K562 (cell line): ENCODE measurements at regions not wholly inside any gene's neighbourhood (a gene's known extent, or its start where the extent isn't known, plus 50 kb on each side); places are given as distances from the start of the nearest gene placed in this dataset.

Source experiments
- ATAC-seq: fragments of 200-7000 bp; cut with Tn5 transposase; 3 replicates; pipeline ENCODE4 v1.9.1; 2020; ENCODE audit warnings: moderate library complexity
- BruUV-seq: library from RNA; stranded (reverse); fragments of 400-500 nt; replicated peaks from 2 replicates; lab custom pipeline; 2021; lab: Mats Ljungman, UMichigan
- CTCF ChIA-PET: fragments of 300-600 bp; formaldehyde crosslinking; extraction: SDS; loops from one replicate; lab custom pipeline; 2021; ENCODE audit warnings: low intra/inter-chr PET ratio; lab: Yijun Ruan, JAX
- POLR2A ChIA-PET: fragments of 300-600, 350-650 bp; sonication (Branson Sonifier 250); formaldehyde crosslinking; extraction: SDS; loops from one replicate; lab custom pipeline; 2021; ENCODE audit warnings: antibody characterized with exemption, inconsistent platforms; lab: Yijun Ruan, JAX
- DNase-seq, 4 experiments: peaks; one replicate each; pipeline versions ENCODE4 v3.0.0 to v3.0.0-alpha.2; 2011 to 2018; ENCODE audit warnings: low spot score in 3 of 4, mixed read lengths in 3 of 4; ENCODE audit errors: extremely low read depth in 1 of 4
- FAIRE-seq: peaks from 2 replicates; lab custom pipeline; 2011; peaks lifted over from hg19 to GRCh38; lab: Jason Lieb, UNC
- H2AFZ ChIP-seq: 2 replicates; pipeline ENCODE4 v1.6.0; 2011; ENCODE audit warnings: low read depth, low read length, control low read depth, inconsistent platforms
- H3K27ac ChIP-seq: fragments of 200-600 bp; 3 replicates; pipeline ENCODE4 v1.8.0; 2011; ENCODE audit warnings: low read depth, mild to moderate bottlenecking, control low read depth, inconsistent platforms, low read length, moderate library complexity, mixed read lengths; ENCODE audit errors: extremely low read depth
- H3K27me3 ChIP-seq, 2 experiments: fragments of 300-600 bp in 1 of 2; 2 replicates in 1 of 2; 3 replicates in 1 of 2; pipeline versions ENCODE4 v1.6.0 to v1.8.0; 2011; ENCODE audit warnings: inconsistent platforms in 2 of 2, low read length in 2 of 2, mild to moderate bottlenecking in 1 of 2, mixed read lengths in 1 of 2, moderate library complexity in 1 of 2; ENCODE audit not compliant: control insufficient read depth in 2 of 2, insufficient read depth in 2 of 2
- H3K36me3 ChIP-seq: fragments of 300-600 bp; 3 replicates; pipeline ENCODE4 v1.8.0; 2011; ENCODE audit warnings: mild to moderate bottlenecking, low read length, inconsistent platforms; ENCODE audit not compliant: control insufficient read depth, insufficient read depth
- H3K4me1 ChIP-seq, 2 experiments: fragments of 200-600 bp in 1 of 2; replicated peaks in 1 of 2; 2 replicates in 1 of 2; 3 replicates in 1 of 2; pipeline versions ENCODE4 v1.5.1 to v1.8.0; 2011; ENCODE audit warnings: inconsistent platforms in 2 of 2, low read length in 2 of 2, mild to moderate bottlenecking in 1 of 2, mixed read lengths in 1 of 2, moderate library complexity in 1 of 2; ENCODE audit not compliant: control insufficient read depth in 2 of 2, insufficient read depth in 2 of 2
- H3K4me2 ChIP-seq: 2 replicates; pipeline ENCODE4 v1.6.1; 2011; ENCODE audit warnings: low read length, control low read depth, inconsistent platforms, mixed read lengths; ENCODE audit not compliant: insufficient read depth
- H3K4me3 ChIP-seq: fragments of 200-600 bp; sonication (generic), shearing (Covaris generic); 2 replicates; pipeline ENCODE4 v1.5.1; 2016; ENCODE audit warnings: control low read depth, inconsistent platforms
- H3K79me2 ChIP-seq: fragments of 200-600 bp; 3 replicates; pipeline ENCODE4 v1.8.0; 2011; ENCODE audit warnings: low read length, inconsistent platforms; ENCODE audit not compliant: control insufficient read depth, insufficient read depth
- H3K9ac ChIP-seq, 2 experiments: 2 replicates each; pipeline versions ENCODE4 v1.6.0 to v1.6.1; 2011; ENCODE audit warnings: low read depth in 2 of 2, low read length in 2 of 2, control low read depth in 1 of 2, inconsistent platforms in 1 of 2, mild to moderate bottlenecking in 1 of 2, mixed read lengths in 1 of 2; ENCODE audit not compliant: insufficient read depth in 1 of 2
- H3K9me1 ChIP-seq: one replicate; pipeline ENCODE4 v1.6.0; 2011; ENCODE audit warnings: inconsistent platforms, mild to moderate bottlenecking, low read length, moderate library complexity; ENCODE audit not compliant: control insufficient read depth, insufficient read depth
- H3K9me3 ChIP-seq: replicated peaks from 2 replicates; pipeline ENCODE4 v1.5.1; 2011; ENCODE audit warnings: low read depth, low read length, inconsistent platforms; ENCODE audit not compliant: control insufficient read depth, insufficient read depth
- H4K20me1 ChIP-seq: replicated peaks from 2 replicates; pipeline ENCODE4 v1.6.1; 2011; ENCODE audit warnings: low read length, inconsistent platforms, mixed read lengths; ENCODE audit not compliant: control insufficient read depth, insufficient read depth
- ARHGAP35 ChIP-seq: fragments of 450-650 bp; IDR thresholded peaks from 2 replicates; pipeline ENCODE4 v1.6.1; 2018; ENCODE audit not compliant: partially characterized antibody
- DNMT1 ChIP-seq: fragments of 450-650 bp; IDR thresholded peaks from 2 replicates; pipeline ENCODE4 v1.6.1; 2016; ENCODE audit warnings: antibody characterized with exemption, mild to moderate bottlenecking
- GATAD2B ChIP-seq: fragments of 450-650 bp; IDR thresholded peaks from 2 replicates; pipeline ENCODE4 v1.6.1; 2017; ENCODE audit warnings: mild to moderate bottlenecking, borderline replicate concordance
- MYNN ChIP-seq, 2 experiments: sonication (generic); formaldehyde crosslinking in 1 of 2; IDR thresholded peaks; 2 replicates each; pipeline versions ENCODE4 v1.5.0 to v1.6.1; 2016 to 2020; ENCODE audit warnings: antibody characterized with exemption in 1 of 2, missing genetic modification reagents in 1 of 2
- NCOA6 ChIP-seq: fragments of 450-650 bp; IDR thresholded peaks from 2 replicates; pipeline ENCODE4 v1.6.1; 2017; ENCODE audit warnings: mild to moderate bottlenecking
- PCBP1 ChIP-seq: fragments of 200-400 bp; formaldehyde crosslinking; IDR thresholded peaks from 2 replicates; pipeline ENCODE4 v1.6.1; 2018; ENCODE audit warnings: mild to moderate bottlenecking, low read depth, low read length; ENCODE audit not compliant: poor library complexity, severe bottlenecking
- PHF21A ChIP-seq: fragments of 450-650 bp; IDR thresholded peaks from 2 replicates; pipeline ENCODE4 v1.6.1; 2017; ENCODE audit warnings: low read depth, borderline replicate concordance
- POLR2AphosphoS5 ChIP-seq: IDR thresholded peaks from 2 replicates; pipeline ENCODE4 v1.6.1; 2011; ENCODE audit warnings: mild to moderate bottlenecking, low read depth, low read length, moderate library complexity; ENCODE audit not compliant: control insufficient read depth, insufficient read depth
- U2AF2 ChIP-seq: fragments of 200-400 bp; formaldehyde crosslinking; optimal IDR thresholded peaks from 2 replicates; pipeline ENCODE3; 2017; ENCODE audit warnings: low read depth, mild to moderate bottlenecking, low read length
- ZC3H11A ChIP-seq: IDR thresholded peaks from 2 replicates; pipeline ENCODE4 v1.6.1; 2012; ENCODE audit warnings: low read depth, low read length, improper control_type of control experiment
- ZNF175 ChIP-seq: fragments of 200-800 bp; sonication (Bioruptor generic); IDR thresholded peaks from 2 replicates; pipeline ENCODE4 v1.6.1; 2016; ENCODE audit warnings: low read depth, mild to moderate bottlenecking, missing genetic modification characterization, missing compliant biosample characterization
- ZNF324 ChIP-seq: fragments of 250-450 bp; sonication (Bioruptor Pico); IDR thresholded peaks from 2 replicates; pipeline ENCODE4 v1.4.0; 2020; ENCODE audit warnings: mild to moderate bottlenecking
- ZNF41 ChIP-seq: fragments of 250-450 bp; sonication (Bioruptor Pico); conservative IDR thresholded peaks from 2 replicates; pipeline ENCODE4 v1.4.0; 2020; ENCODE audit warnings: mild to moderate bottlenecking
- ZNF780A ChIP-seq: fragments of 250-450 bp; sonication (Bioruptor Pico); IDR thresholded peaks from 2 replicates; pipeline ENCODE4 v1.5.0; 2021; ENCODE audit warnings: mild to moderate bottlenecking
- WGBS: fragments of 100-300 bp; shearing (Covaris generic); methylation state at CpG from one replicate; pipeline ENCODE4 v1.1.6; 2016; ENCODE audit warnings: low coverage, mixed read lengths; ENCODE audit not compliant: insufficient coverage; ENCODE audit errors: missing lambda C conversion rate; 5-methylcytosine and 5-hydroxymethylcytosine counted together
- in situ Hi-C: fragments of 300-500 bp; cut with MboI; formaldehyde crosslinking; loops from 4 replicates; pipeline ENCODE4 v1.15.0; 2018; ENCODE audit warnings: inconsistent platforms, mixed read lengths
- intact Hi-C: fragments of 100-400 bp; cut with micrococcal nuclease; formaldehyde crosslinking; loops from 2 replicates; pipeline ENCODE4 v1.14.2; 2022
- TF ChIP-seq, protein P1 (sequence below): fragments of 450-650 bp; conservative IDR thresholded peaks from 2 replicates; pipeline ENCODE4 v1.6.1; 2016; ENCODE audit warnings: missing genetic modification characterization, low read depth, mild to moderate bottlenecking, missing compliant biosample characterization, moderate library complexity

DNA sequence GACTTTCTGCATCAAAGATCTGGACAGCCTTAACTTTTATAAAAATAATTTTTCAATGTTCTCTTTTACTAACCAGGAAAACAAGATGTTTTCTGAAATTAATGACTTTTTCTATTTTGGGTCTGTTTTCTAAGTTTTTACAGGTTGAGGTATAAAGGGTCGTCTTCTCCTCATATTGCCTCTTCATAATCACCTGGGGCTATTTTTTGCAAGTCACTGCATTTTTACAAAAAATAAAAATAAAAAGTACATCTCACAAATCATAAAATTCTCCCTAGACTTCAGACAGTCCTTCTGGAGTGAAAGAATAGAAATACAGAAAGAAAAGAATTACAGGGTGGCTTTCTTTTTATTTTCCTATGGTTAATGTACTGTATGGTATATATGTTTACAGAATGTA, 168.5 kb downstream of the PALM2AKAP2 start (continued):
- TF ChIP-seq, protein P1, sequence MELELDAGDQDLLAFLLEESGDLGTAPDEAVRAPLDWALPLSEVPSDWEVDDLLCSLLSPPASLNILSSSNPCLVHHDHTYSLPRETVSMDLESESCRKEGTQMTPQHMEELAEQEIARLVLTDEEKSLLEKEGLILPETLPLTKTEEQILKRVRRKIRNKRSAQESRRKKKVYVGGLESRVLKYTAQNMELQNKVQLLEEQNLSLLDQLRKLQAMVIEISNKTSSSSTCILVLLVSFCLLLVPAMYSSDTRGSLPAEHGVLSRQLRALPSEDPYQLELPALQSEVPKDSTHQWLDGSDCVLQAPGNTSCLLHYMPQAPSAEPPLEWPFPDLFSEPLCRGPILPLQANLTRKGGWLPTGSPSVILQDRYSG (tag) = no peak
- TF ChIP-seq ZNF780A (CRISPR knock-in tag) (no peak), ZC3H11A (no peak), MYNN (IDR thresholded peaks at IDR 0.05) (no peak), MYNN (CRISPR knock-in tag; IDR thresholded peaks at IDR 0.05) (no peak), POLR2AphosphoS5 (no peak)

DNA sequence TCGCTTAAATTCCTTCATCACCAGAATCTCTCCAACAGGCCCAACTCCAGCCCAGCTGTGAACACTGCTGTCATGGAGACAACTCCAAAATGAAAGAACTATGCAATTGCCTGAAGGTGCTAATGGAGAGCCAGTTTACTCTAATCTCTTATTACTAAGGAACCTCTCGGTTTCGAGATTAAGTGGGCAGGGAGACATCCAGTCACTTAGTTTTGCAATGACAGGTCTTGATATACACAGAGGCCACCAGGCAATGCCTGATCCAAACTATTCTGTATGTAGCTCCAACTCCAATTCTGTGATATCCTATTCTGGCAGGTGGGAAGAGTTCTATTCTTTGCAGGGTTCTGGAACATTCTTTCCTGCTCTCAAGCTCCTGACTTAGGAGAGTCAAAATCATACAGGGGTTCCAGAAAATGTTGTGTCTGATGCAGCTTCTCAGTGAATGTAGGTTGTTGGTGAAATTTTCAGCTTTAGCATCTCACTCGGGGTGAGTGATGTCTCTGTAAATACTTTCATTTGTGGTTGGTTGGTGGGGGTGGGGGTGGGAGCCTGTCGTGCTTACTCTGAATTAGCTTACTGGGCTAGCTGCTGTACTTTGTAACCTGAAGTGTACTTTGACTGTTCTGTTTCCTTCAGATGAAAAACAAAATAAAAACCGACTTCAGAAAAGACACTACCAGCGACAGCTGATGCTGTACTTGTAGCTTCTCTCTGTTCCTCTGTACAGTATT, 170.9 kb downstream of the PALM2AKAP2 start:
- Histone ChIP-seq H3K79me2 (no peaks in the 10 kb centered on the region), H3K9me3 (no peaks in the 10 kb centered on the region), H4K20me1 (no peaks in the 10 kb centered on the region), H3K9me1 (no peaks in the 10 kb centered on the region), H3K27ac (no peak overlapping the region), H3K27me3 (no peaks in the 10 kb centered on the region; a peak in 1 of 5 replicates), H3K4me2 (no peak overlapping the region), H3K4me3 (no peak overlapping the region), H3K9ac (no peak overlapping the region), H3K36me3 (no peaks in the 10 kb centered on the region), H3K4me1 (no peaks in the 10 kb centered on the region), H2AFZ (no peak overlapping the region)
- no TSS peak for BruUV-seq
- 2% methylated on average over 7 of the region's 7 CpGs for WGBS
- intact Hi-C loops (no loop called here), in situ Hi-C loops (no loop called here)
- FAIRE-seq (no peak), ATAC-seq (no peak), DNase-seq (no peak)
- POLR2A ChIA-PET = no interaction called here
- CTCF ChIA-PET = no interaction called here
- TF ChIP-seq GATAD2B (no peak), PHF21A (no peak), DNMT1 (no peak), ZNF324 (CRISPR knock-in tag) (no peak), ZNF41 (CRISPR knock-in tag) (no peak), PCBP1 (no peak), U2AF2 (no peak), ARHGAP35 (no peak), ZNF175 (CRISPR knock-in tag) (no peak), NCOA6 (no peak)
- TF ChIP-seq, protein P1 (tag) = no peak
